ENCODE measurements at regions not wholly inside any gene's neighbourhood (a gene's known extent, or its start where the extent isn't known, plus 50 kb on each side); places are given as distances from the start of the nearest gene placed in this dataset.

DNA sequence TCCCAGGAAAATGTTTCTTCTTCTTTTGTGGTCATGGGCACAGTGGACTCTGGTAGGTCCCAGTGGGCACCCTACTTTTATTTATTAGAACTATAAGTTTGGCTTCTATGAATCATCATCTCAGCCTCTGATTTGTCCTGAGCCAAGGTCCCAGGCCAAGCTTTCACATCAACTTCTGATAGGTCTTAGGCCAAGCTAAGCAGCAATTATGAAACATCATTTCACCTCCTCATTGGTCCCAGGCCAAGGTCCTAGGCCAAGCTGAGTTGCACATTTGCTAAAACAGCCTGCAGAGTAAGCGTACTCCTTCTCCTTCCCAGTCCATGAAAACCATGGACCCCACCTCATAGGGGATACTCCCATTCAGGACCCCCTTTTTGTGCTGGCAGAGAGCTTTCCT, 87.4 kb upstream of the UTY start:
- no peaks in the 10 kb centered on the region for H3K27me3 Mint-ChIP-seq
- Histone ChIP-seq H3K9me3 (ENCODE audit: control insufficient read depth in 2 of 3, low read length in 3 of 3) (no peaks in the 10 kb centered on the region), H3K4me3 (ENCODE audit: low read length) (no peak overlapping the region), H3K36me3 (ENCODE audit: control insufficient read depth in 2 of 3, insufficient read depth in 3 of 3, low read length in 3 of 3) (no peaks in the 10 kb centered on the region), H3K27me3 (ENCODE audit: control insufficient read depth in 2 of 2, insufficient read depth in 2 of 2, low read length in 2 of 2) (no peaks in the 10 kb centered on the region), H3K4me1 (ENCODE audit: control insufficient read depth in 2 of 2, insufficient read depth in 2 of 2, low read length in 2 of 2) (no peaks in the 10 kb centered on the region), H3K27ac (ENCODE audit: low read depth, low read length) (no peak overlapping the region)
- no peak for ATAC-seq
- H3K9me3 Mint-ChIP-seq, result peaks cover 0 to 2% (median 0%) of the 10 kb centered on the region in 11 donors
- DNase-seq, result no peak
- CTCF ChIA-PET, result no interaction called here
- no peaks in the 10 kb centered on the region for H3K36me3 Mint-ChIP-seq
- intact Hi-C loops (cut with micrococcal nuclease), result no loop called here
- H3K4me3 Mint-ChIP-seq, result no peak overlapping the region
- POLR2A ChIA-PET, result no interaction called here
- H3K27ac Mint-ChIP-seq, result no peak overlapping the region
- no peaks in the 10 kb centered on the region for H3K4me1 Mint-ChIP-seq

DNA sequence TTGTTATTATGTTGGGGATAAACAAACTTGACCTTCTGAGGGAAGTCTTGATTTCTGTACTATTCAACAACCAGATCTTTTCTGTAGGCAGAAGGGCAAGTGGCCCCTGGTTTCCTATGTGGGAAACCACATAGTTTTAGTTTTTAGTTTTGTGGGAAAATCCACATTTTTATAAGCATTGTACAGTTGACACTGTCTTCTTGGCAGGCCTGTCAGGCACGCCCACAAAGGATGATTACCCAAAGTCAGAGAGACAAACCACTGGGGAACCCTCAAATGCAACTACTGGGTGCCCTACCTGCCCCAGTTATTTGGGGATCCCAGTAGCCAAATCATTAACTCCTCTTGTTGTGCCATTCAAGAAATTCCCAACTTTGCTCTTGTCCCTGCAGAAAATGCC, 75.1 kb upstream of the UTY start:
- Histone ChIP-seq H3K27me3 (ENCODE audit: control insufficient read depth in 2 of 2, insufficient read depth in 2 of 2, low read length in 2 of 2) (no peaks in the 10 kb centered on the region), H3K4me3 (ENCODE audit: low read length) (no peak overlapping the region), H3K4me1 (ENCODE audit: control insufficient read depth in 2 of 2, insufficient read depth in 2 of 2, low read length in 2 of 2) (no peaks in the 10 kb centered on the region), H3K27ac (ENCODE audit: low read depth, low read length) (no peak overlapping the region), H3K9me3 (ENCODE audit: control insufficient read depth in 2 of 3, low read length in 3 of 3) (no peaks in the 10 kb centered on the region), H3K36me3 (ENCODE audit: control insufficient read depth in 2 of 3, insufficient read depth in 3 of 3, low read length in 3 of 3) (no peaks in the 10 kb centered on the region)
- H3K4me3 Mint-ChIP-seq, result no peak overlapping the region
- no peaks in the 10 kb centered on the region for H3K27me3 Mint-ChIP-seq
- ATAC-seq (no peak), DNase-seq (no peak)
- no peak overlapping the region for H3K27ac Mint-ChIP-seq
- no peaks in the 10 kb centered on the region for H3K36me3 Mint-ChIP-seq
- H3K4me1 Mint-ChIP-seq, result peaks cover 0 to 6% (median 0%) of the 10 kb centered on the region in 7 donors
- H3K9me3 Mint-ChIP-seq, result peaks cover 0 to 5% (median 0%) of the 10 kb centered on the region in 11 donors
- intact Hi-C loops (cut with micrococcal nuclease), result no loop called here
- POLR2A ChIA-PET, result no interaction called here
- CTCF ChIA-PET, result no interaction called here

DNA sequence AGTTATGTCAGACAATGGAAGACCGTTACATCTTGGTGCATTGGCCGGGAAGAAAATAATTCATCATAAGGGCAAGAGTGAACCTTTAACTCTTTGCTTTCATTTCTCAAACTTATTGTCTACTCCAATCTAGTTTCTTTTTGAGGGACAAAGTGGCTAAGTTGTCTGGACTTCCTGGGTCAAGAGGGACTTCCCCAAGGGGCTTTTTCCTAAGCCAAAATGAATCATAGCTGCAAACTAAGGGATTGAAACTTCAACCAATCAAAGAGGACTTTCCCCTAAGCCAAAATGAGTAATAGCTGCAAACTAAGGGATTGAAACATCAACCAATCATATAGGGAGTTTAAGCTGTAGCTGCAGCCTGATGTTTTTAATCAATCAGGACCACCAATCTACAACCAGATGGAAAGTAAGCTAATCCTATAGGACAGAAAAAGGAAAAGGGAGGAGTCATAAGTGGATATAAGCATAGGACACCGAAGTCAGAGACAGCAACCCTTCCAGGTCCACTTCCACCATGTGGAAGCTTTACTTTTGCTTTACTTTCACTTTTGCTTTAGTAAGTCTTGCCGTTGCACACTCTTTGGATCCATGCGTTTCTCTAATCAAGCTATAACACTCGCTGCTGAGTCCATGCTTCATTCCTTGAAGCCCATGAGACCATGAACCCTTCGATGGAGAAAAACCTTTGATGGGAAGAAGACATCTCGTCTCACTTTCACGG, 72.7 kb upstream of the UTY start:
- CTCF ChIA-PET, result no interaction called here

DNA sequence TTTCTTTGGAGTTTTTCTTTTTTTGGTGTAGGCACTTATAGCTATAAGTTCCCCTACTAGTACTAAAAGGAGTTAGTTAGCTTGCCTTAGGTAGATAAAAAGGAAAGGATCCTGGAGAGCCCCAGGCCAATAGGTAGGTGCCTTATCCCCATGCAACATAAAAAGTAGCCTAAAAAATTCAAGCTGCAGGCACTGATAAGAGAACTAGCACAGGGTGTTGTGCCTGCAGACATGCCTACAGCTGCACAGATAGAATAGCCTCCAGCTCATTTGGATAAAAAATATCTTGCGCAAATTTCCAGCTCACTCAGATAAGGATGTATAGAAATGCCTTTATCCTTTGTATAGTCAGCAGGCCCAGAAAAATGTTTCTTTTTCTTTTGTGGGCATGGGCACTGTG, 71.4 kb upstream of the UTY start:
- CTCF ChIA-PET, result interaction anchor here (0.6 kb wide), 1 partner anchor 1892 kb away, joined by 3 read pairs; no protein-coding TSS in a partner anchor
- ATAC-seq, result no peak
- no peaks in the 10 kb centered on the region for H3K36me3 Mint-ChIP-seq

More for the DNA sequence above, 72.7 kb upstream of the UTY start:
- DNase-seq, result no peak
- no peaks in the 10 kb centered on the region for H3K27me3 Mint-ChIP-seq
- Histone ChIP-seq H3K4me3 (ENCODE audit: low read length) (peak overlapping the region; percentile 17), H3K27me3 (ENCODE audit: control insufficient read depth in 2 of 2, insufficient read depth in 2 of 2, low read length in 2 of 2) (no peaks in the 10 kb centered on the region), H3K27ac (ENCODE audit: low read depth, low read length) (no peak overlapping the region), H3K9me3 (ENCODE audit: control insufficient read depth in 2 of 3, low read length in 3 of 3) (no peaks in the 10 kb centered on the region), H3K36me3 (ENCODE audit: control insufficient read depth in 2 of 3, insufficient read depth in 3 of 3, low read length in 3 of 3) (no peaks in the 10 kb centered on the region), H3K4me1 (ENCODE audit: control insufficient read depth in 2 of 2, insufficient read depth in 2 of 2, low read length in 2 of 2) (no peaks in the 10 kb centered on the region)
- intact Hi-C loops (cut with micrococcal nuclease), result no loop called here
- POLR2A ChIA-PET, result no interaction called here
- peaks cover 0 to 6% (median 0%) of the 10 kb centered on the region in 7 donors for H3K4me1 Mint-ChIP-seq
- no peak for ATAC-seq
- no peaks in the 10 kb centered on the region for H3K36me3 Mint-ChIP-seq
- H3K9me3 Mint-ChIP-seq, result peaks cover 0 to 5% (median 0%) of the 10 kb centered on the region in 11 donors
- H3K4me3 Mint-ChIP-seq, result peak overlapping the region in 3 of 10 donors; percentile 44 to 61 (median 55)
- no peak overlapping the region for H3K27ac Mint-ChIP-seq

DNA sequence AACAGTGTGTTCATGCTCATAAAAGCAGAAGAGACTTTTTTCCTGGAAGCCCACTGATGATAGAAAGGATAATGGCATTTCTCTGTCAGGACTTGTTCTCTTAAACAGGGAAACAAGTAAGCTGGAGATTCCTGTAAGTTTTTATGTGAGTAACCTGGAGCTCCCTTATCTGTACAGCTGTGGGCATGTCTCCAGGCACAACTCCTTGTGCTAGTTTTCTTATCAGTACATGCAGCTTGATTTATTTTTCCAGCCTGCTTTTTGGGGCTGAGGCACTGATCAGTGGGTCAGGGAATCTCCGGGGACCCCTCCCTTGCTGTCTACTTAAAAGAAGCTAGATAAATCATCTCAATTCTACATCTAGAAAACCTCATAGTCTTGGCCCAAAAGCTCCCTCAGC, 64.7 kb upstream of the UTY start:
- CTCF ChIA-PET, result no interaction called here
- H3K4me3 ChIP-seq (ENCODE audit: low read length), result no peak overlapping the region

More for the DNA sequence above, 71.4 kb upstream of the UTY start:
- DNase-seq, result no peak
- Histone ChIP-seq H3K9me3 (ENCODE audit: control insufficient read depth in 2 of 3, low read length in 3 of 3) (no peaks in the 10 kb centered on the region), H3K4me3 (ENCODE audit: low read length) (no peak overlapping the region), H3K27ac (ENCODE audit: low read depth, low read length) (no peak overlapping the region), H3K4me1 (ENCODE audit: control insufficient read depth in 2 of 2, insufficient read depth in 2 of 2, low read length in 2 of 2) (no peaks in the 10 kb centered on the region), H3K27me3 (ENCODE audit: control insufficient read depth in 2 of 2, insufficient read depth in 2 of 2, low read length in 2 of 2) (no peaks in the 10 kb centered on the region), H3K36me3 (ENCODE audit: control insufficient read depth in 2 of 3, insufficient read depth in 3 of 3, low read length in 3 of 3) (no peaks in the 10 kb centered on the region)
- Mint-ChIP-seq H3K27me3 (no peaks in the 10 kb centered on the region), H3K4me3 (no peak overlapping the region), H3K27ac (no peak overlapping the region), H3K9me3 (peaks cover 0 to 5% (median 0%) of the 10 kb centered on the region in 11 donors), H3K4me1 (peaks cover 0 to 6% (median 0%) of the 10 kb centered on the region in 7 donors)
- intact Hi-C loops (cut with micrococcal nuclease), result no loop called here
- POLR2A ChIA-PET, result no interaction called here

DNA sequence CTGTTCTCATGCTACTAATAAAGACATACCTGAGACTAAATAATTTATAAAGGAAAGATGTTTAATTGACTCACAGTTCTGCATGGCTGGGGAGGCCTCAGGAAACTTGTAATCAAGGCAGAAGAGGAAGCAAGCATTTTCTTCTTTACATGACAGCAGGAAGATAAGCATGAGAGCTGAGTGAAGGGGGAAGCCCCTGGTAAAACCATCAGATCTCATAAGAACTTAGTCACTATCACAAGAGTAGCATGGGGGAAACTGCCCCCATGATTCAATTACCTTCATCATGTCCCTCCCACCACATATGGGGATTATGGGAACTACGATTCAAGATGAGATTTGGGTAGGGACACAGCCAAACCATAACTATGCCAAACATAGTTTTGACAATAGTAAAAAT, 58.1 kb upstream of the UTY start:
- H3K4me1 Mint-ChIP-seq, result no peaks in the 10 kb centered on the region
- CTCF ChIA-PET, result no interaction called here
- DNase-seq (no peak), ATAC-seq (no peak)
- no peak overlapping the region for H3K27ac ChIP-seq (ENCODE audit: low read depth, low read length)
- H3K36me3 Mint-ChIP-seq, result peaks cover 0 to 4% (median 0%) of the 10 kb centered on the region in 5 donors
- no peaks in the 10 kb centered on the region for H3K27me3 ChIP-seq (ENCODE audit: control insufficient read depth in 2 of 2, insufficient read depth in 2 of 2, low read length in 2 of 2)
- H3K9me3 ChIP-seq (ENCODE audit: control insufficient read depth in 2 of 3, low read length in 3 of 3), result no peaks in the 10 kb centered on the region
- no peak overlapping the region for H3K4me3 Mint-ChIP-seq
- peaks cover 0 to 9% (median 0%) of the 10 kb centered on the region in 11 donors for H3K9me3 Mint-ChIP-seq
- peaks cover 0 to 5% (median 0%) of the 10 kb centered on the region in 5 donors for H3K27me3 Mint-ChIP-seq
- intact Hi-C loops (cut with micrococcal nuclease), result no loop called here
- POLR2A ChIA-PET, result no interaction called here
- H3K4me3 ChIP-seq (ENCODE audit: low read length), result no peak overlapping the region
- no peak overlapping the region for H3K27ac Mint-ChIP-seq
- H3K4me1 ChIP-seq (ENCODE audit: control insufficient read depth in 2 of 2, insufficient read depth in 2 of 2, low read length in 2 of 2), result no peaks in the 10 kb centered on the region
- H3K36me3 ChIP-seq (ENCODE audit: control insufficient read depth in 2 of 3, insufficient read depth in 3 of 3, low read length in 3 of 3), result no peaks in the 10 kb centered on the region

More for the DNA sequence above, 64.7 kb upstream of the UTY start:
- Histone ChIP-seq H3K27ac (ENCODE audit: low read depth, low read length) (no peak overlapping the region), H3K27me3 (ENCODE audit: control insufficient read depth in 2 of 2, insufficient read depth in 2 of 2, low read length in 2 of 2) (no peaks in the 10 kb centered on the region), H3K36me3 (ENCODE audit: control insufficient read depth in 2 of 3, insufficient read depth in 3 of 3, low read length in 3 of 3) (no peaks in the 10 kb centered on the region), H3K4me1 (ENCODE audit: control insufficient read depth in 2 of 2, insufficient read depth in 2 of 2, low read length in 2 of 2) (no peaks in the 10 kb centered on the region), H3K9me3 (ENCODE audit: control insufficient read depth in 2 of 3, low read length in 3 of 3) (no peaks in the 10 kb centered on the region)
- Mint-ChIP-seq H3K27ac (no peak overlapping the region), H3K27me3 (peaks cover 0 to 4% (median 0%) of the 10 kb centered on the region in 5 donors), H3K4me1 (no peaks in the 10 kb centered on the region), H3K36me3 (peaks cover 0 to 4% (median 0%) of the 10 kb centered on the region in 5 donors), H3K9me3 (peaks cover 0 to 9% (median 0%) of the 10 kb centered on the region in 11 donors), H3K4me3 (no peak overlapping the region)
- intact Hi-C loops (cut with micrococcal nuclease), result no loop called here
- POLR2A ChIA-PET, result no interaction called here
- ATAC-seq (no peak), DNase-seq (no peak)

Measured in naive thymus-derived CD4-positive, alpha-beta T cell (primary cell).